Neuronal stem cell (in vitro differentiated cells): ENCODE measurements at regions not wholly inside any gene's neighbourhood (a gene's known extent, or its start where the extent isn't known, plus 50 kb on each side); places are given as distances from the start of the nearest gene placed in this dataset.

Experiments
- DNase-seq: peaks from one replicate; pipeline ENCODE4 v3.0.0-alpha.2; 2013; ENCODE audit warnings: low spot score
- H2AFZ ChIP-seq: one replicate; pipeline ENCODE4 v1.6.1; 2013; ENCODE audit warnings: mild to moderate bottlenecking, low read length, inconsistent platforms
- H2AK5ac ChIP-seq: 2 replicates; pipeline ENCODE4 v1.6.1; 2013; ENCODE audit warnings: low read depth, mild to moderate bottlenecking, inconsistent platforms, low read length, moderate library complexity, mixed read lengths
- H2BK120ac ChIP-seq: 2 replicates; pipeline ENCODE4 v1.6.1; 2013; ENCODE audit warnings: low read depth, mild to moderate bottlenecking, inconsistent platforms, low read length, moderate library complexity, mixed read lengths
- H2BK12ac ChIP-seq: one replicate; pipeline ENCODE4 v1.6.1; 2013; ENCODE audit warnings: low read length, inconsistent platforms
- H2BK15ac ChIP-seq: 2 replicates; pipeline ENCODE4 v1.6.1; 2013; ENCODE audit warnings: mild to moderate bottlenecking, low read length, inconsistent platforms, mixed read lengths
- H2BK5ac ChIP-seq: one replicate; pipeline ENCODE4 v1.6.1; 2013; ENCODE audit warnings: inconsistent platforms, mild to moderate bottlenecking, low read length, moderate library complexity
- H3K14ac ChIP-seq: one replicate; pipeline ENCODE4 v1.6.1; 2013; ENCODE audit warnings: low read length, inconsistent platforms
- H3K18ac ChIP-seq: 2 replicates; pipeline ENCODE4 v1.6.1; 2013; ENCODE audit warnings: low read length, inconsistent platforms
- H3K23ac ChIP-seq: 2 replicates; pipeline ENCODE4 v1.6.1; 2013; ENCODE audit warnings: low read depth, mild to moderate bottlenecking, mixed read lengths, low read length, inconsistent platforms; ENCODE audit not compliant: poor library complexity
- H3K27ac ChIP-seq: replicated peaks from 3 replicates; pipeline ENCODE4 v1.5.1; 2013; ENCODE audit warnings: low read length, inconsistent platforms
- H3K27me3 ChIP-seq, 3 experiments: 2 replicates each; pipeline ENCODE4 v1.6.1; 2013; ENCODE audit warnings: low read length in 3 of 3, mild to moderate bottlenecking in 2 of 3, inconsistent platforms in 1 of 3, low read depth in 1 of 3, mixed read lengths in 1 of 3, moderate library complexity in 1 of 3; ENCODE audit not compliant: control insufficient read depth in 3 of 3, insufficient read depth in 3 of 3
- H3K36me3 ChIP-seq, 2 donors: replicated peaks in 1 of 2; 2 replicates each; pipeline ENCODE4 v1.6.1; 2013; ENCODE audit warnings: low read length in 2 of 2; ENCODE audit not compliant: control insufficient read depth in 2 of 2, insufficient read depth in 2 of 2
- H3K4ac ChIP-seq: 2 replicates; pipeline ENCODE4 v1.6.1; 2013; ENCODE audit warnings: inconsistent platforms, mild to moderate bottlenecking, low read length, moderate library complexity
- H3K4me1 ChIP-seq, 2 donors: 1 replicate in 1 of 2; 2 replicates in 1 of 2; pipeline ENCODE4 v1.6.1; 2013; ENCODE audit warnings: low read length in 2 of 2, low read depth in 1 of 2; ENCODE audit not compliant: control insufficient read depth in 2 of 2, insufficient read depth in 1 of 2
- H3K4me2 ChIP-seq: one replicate; pipeline ENCODE4 v1.6.1; 2013; ENCODE audit warnings: mild to moderate bottlenecking, low read length, inconsistent platforms; ENCODE audit not compliant: insufficient read depth, poor library complexity, severe bottlenecking
- H3K4me3 ChIP-seq, 2 donors: 2 replicates each; pipeline ENCODE4 v1.5.1; 2013; ENCODE audit warnings: low read length in 2 of 2, mild to moderate bottlenecking in 2 of 2, inconsistent platforms in 1 of 2, moderate library complexity in 1 of 2
- H3K79me1 ChIP-seq: one replicate; pipeline ENCODE4 v1.6.1; 2013; ENCODE audit warnings: low read depth, mild to moderate bottlenecking, inconsistent platforms, low read length, moderate library complexity
- H3K9ac ChIP-seq: one replicate; pipeline ENCODE4 v1.6.1; 2013; ENCODE audit warnings: mild to moderate bottlenecking, low read depth, low read length, inconsistent platforms; ENCODE audit not compliant: poor library complexity
- H3K9me3 ChIP-seq, 2 donors: replicated peaks in 1 of 2; 2 replicates each; pipeline versions ENCODE3 to v1.6.1; 2013; ENCODE audit warnings: low read length in 2 of 2, mild to moderate bottlenecking in 2 of 2, inconsistent platforms in 1 of 2, low read depth in 1 of 2, mixed read lengths in 1 of 2, moderate library complexity in 1 of 2; ENCODE audit not compliant: control insufficient read depth in 2 of 2, insufficient read depth in 1 of 2
- H4K8ac ChIP-seq: one replicate; pipeline ENCODE4 v1.6.1; 2013; ENCODE audit warnings: low read depth, mild to moderate bottlenecking, inconsistent platforms, low read length, moderate library complexity
- H4K91ac ChIP-seq: one replicate; pipeline ENCODE4 v1.6.1; 2013; ENCODE audit warnings: low read length, low read depth, mild to moderate bottlenecking, inconsistent platforms; ENCODE audit not compliant: poor library complexity
- WGBS, 2 donors: extraction: QIAGEN DNeasy Blood & Tissue Kit; methylation state at CpG; one replicate each; pipeline ENCODE4 v1.1.7; 2013; ENCODE audit warnings: missing lambda C conversion rate in 2 of 2, mixed read lengths in 1 of 2; ENCODE audit not compliant: insufficient read length in 2 of 2, insufficient replicate concordance in 1 of 2; ENCODE audit errors: extremely low coverage in 2 of 2; 5-methylcytosine and 5-hydroxymethylcytosine counted together

- H3K14ac ChIP-seq = no peak overlapping the region
- no peaks in the 10 kb centered on the region for H3K36me3 ChIP-seq
- H2BK5ac ChIP-seq = no peak overlapping the region
- no peak overlapping the region for H2BK15ac ChIP-seq
- H3K27ac ChIP-seq = no peak overlapping the region
- WGBS, 2 donors = no CpG with 5 or more reads among the region's 8 CpGs
- peaks cover 0 to 3% of the 10 kb centered on the region in 2 donors for H3K4me1 ChIP-seq
- no peak overlapping the region for H3K4me3 ChIP-seq
- peak overlapping the region; percentile 66 for H2BK12ac ChIP-seq
- H3K79me1 ChIP-seq = no peaks in the 10 kb centered on the region
- H3K4me2 ChIP-seq = no peak overlapping the region
- no peak overlapping the region for H4K8ac ChIP-seq
- H2AFZ ChIP-seq = no peak overlapping the region
- H3K23ac ChIP-seq = peak overlapping the region; percentile 9
- H3K9me3 ChIP-seq = peaks cover 0 to 3% of the 10 kb centered on the region in 2 donors
- H2BK120ac ChIP-seq = no peak overlapping the region
- H3K27me3 ChIP-seq = peaks cover 0 to 9% (median 0%) of the 10 kb centered on the region in 3 experiments
- H3K4ac ChIP-seq = no peak overlapping the region
- no peak overlapping the region for H2AK5ac ChIP-seq
- no peak overlapping the region for H3K18ac ChIP-seq
- no peak overlapping the region for H3K9ac ChIP-seq
- no peak overlapping the region for H4K91ac ChIP-seq
- DNase-seq = no peak
Measured at GRCh38 chr2:20118051-20118450, 66.6 kb upstream of the LAPTM4A start.

DNA sequence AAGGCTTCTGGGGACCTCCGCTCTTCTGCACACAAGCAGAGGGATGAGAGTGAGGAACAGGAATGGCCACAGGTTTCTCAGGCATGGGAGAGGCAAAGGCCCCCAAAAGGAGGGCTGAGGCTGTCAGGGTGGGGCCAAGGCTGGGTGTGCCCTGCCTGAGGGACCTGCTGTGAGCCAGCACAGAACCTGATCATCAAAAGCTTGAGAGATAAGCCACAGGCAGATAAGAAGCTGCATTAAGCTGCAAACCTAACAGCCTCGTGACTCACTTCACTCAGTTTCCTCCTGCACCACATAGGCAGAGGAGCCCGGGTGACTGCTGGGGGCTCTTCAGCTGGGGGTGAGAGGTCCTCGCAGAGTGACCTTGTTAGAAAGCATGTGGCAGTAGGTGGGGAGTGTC, 64.5 kb upstream of the LAPTM4A start:
- H3K4me1 ChIP-seq = peaks cover 3 to 5% of the 10 kb centered on the region in 2 donors
- H2AFZ ChIP-seq = no peak overlapping the region
- no peak overlapping the region for H2BK5ac ChIP-seq
- no peak overlapping the region for H3K9ac ChIP-seq
- no peak overlapping the region for H2BK15ac ChIP-seq
- peaks cover 0 to 3% of the 10 kb centered on the region in 2 donors for H3K9me3 ChIP-seq
- H3K4me2 ChIP-seq = no peak overlapping the region
- H4K91ac ChIP-seq = no peak overlapping the region
- H2BK120ac ChIP-seq = no peak overlapping the region
- peak overlapping the region; percentile 11 for H3K18ac ChIP-seq
- H3K23ac ChIP-seq = no peak overlapping the region
- no peak overlapping the region for H3K4me3 ChIP-seq
- no peak overlapping the region for H3K4ac ChIP-seq
- H3K79me1 ChIP-seq = no peaks in the 10 kb centered on the region
- no CpG with 5 or more reads among the region's 4 CpGs for WGBS, 2 donors
- H3K27ac ChIP-seq = no peak overlapping the region
- no peaks in the 10 kb centered on the region for H3K36me3 ChIP-seq
- no peak overlapping the region for H2BK12ac ChIP-seq
- H2AK5ac ChIP-seq = no peak overlapping the region
- no peak for DNase-seq
- H3K27me3 ChIP-seq = peaks cover 0 to 3% (median 0%) of the 10 kb centered on the region in 3 experiments
- no peak overlapping the region for H3K14ac ChIP-seq
- no peak overlapping the region for H4K8ac ChIP-seq

DNA sequence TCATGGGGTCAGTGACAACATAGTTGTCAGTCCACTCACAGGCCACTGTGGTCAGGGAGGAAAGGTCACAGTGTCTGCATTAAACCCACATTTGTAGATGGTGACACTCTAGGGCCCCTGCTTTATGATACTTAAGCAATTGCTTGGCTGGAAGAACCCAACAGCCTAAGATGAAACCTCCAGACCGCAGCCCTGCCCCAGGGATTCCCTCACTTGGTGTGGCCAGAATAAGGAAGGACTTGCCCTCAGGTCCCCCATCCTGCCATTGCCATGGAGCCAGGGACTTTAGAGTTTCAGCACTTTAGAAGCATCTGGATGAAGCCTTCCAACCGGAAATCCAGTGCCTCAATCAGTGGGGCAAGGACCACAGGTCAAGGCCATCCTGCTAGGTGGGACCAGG, 63.9 kb upstream of the LAPTM4A start:
- no peak overlapping the region for H3K14ac ChIP-seq
- H3K4ac ChIP-seq = no peak overlapping the region
- no peaks in the 10 kb centered on the region for H3K79me1 ChIP-seq
- no peak overlapping the region for H3K9ac ChIP-seq
- no peak overlapping the region for H2AFZ ChIP-seq
- no peak overlapping the region for H2BK5ac ChIP-seq
- H3K4me3 ChIP-seq = no peak overlapping the region
- H2BK12ac ChIP-seq = no peak overlapping the region
- H3K4me2 ChIP-seq = no peak overlapping the region
- peaks cover 0 to 3% of the 10 kb centered on the region in 2 donors for H3K9me3 ChIP-seq
- no peak overlapping the region for H4K8ac ChIP-seq
- peaks cover 3 to 5% of the 10 kb centered on the region in 2 donors for H3K4me1 ChIP-seq
- H3K36me3 ChIP-seq = no peaks in the 10 kb centered on the region
- peaks cover 0 to 3% (median 0%) of the 10 kb centered on the region in 3 experiments for H3K27me3 ChIP-seq
- H4K91ac ChIP-seq = no peak overlapping the region
- H2BK120ac ChIP-seq = no peak overlapping the region
- DNase-seq = no peak
- no peak overlapping the region for H3K23ac ChIP-seq
- H3K27ac ChIP-seq = no peak overlapping the region
- H2BK15ac ChIP-seq = no peak overlapping the region
- no CpG with 5 or more reads among the region's 2 CpGs for WGBS, 2 donors
- no peak overlapping the region for H3K18ac ChIP-seq
- H2AK5ac ChIP-seq = no peak overlapping the region

DNA sequence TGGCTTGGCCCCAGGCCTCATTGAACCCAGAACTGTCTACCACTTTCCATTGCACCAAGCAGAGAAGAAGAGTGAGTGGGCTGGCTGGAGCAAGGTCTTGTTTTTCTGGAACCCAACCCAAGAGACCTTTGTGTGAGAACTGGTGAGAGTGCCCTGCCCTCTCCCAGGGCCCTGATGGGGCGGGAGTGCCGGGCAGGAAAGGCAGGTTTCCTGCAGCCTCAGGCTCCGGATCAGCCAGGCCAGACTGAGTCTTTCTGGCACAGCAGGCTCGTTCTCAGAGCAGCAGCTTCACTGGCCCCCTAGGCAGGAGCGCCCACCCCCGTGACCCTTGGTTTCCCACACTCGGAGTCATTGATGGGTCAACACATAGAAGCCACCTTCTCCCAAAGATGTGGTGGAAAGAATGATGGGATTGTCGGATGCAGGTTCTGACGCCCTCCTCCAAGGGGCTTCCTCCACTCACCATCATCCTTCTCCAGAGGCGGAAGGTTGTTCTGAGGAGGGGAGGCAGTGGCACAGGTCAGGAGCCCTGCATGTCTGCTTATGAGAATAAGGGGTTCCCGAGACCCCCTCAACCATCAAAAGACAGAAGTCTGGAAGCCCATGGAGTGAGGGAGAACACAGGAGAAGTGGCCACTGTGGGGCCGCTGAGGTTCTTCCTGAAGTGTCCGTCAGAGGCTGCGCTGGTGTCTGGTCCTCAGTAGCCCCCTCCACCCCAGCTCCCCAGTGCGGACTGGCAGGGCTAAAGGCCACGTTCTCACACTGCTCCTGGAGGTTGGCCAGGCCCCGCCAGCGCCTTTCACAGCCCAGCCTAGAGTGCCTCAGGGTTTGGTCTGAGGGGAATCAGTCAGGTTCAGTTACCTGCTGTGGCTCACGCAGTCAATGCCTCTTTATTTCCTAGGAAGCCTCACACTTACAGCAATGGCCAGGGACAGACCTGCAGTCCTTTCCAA, 62.8 kb upstream of the LAPTM4A start:
- no peak overlapping the region for H4K91ac ChIP-seq
- H3K79me1 ChIP-seq = no peaks in the 10 kb centered on the region
- H3K4me3 ChIP-seq = no peak overlapping the region
- no peak overlapping the region for H3K23ac ChIP-seq
- no peak for DNase-seq
- H3K36me3 ChIP-seq = no peaks in the 10 kb centered on the region
- peaks cover 0 to 3% (median 0%) of the 10 kb centered on the region in 3 experiments for H3K27me3 ChIP-seq
- H3K9me3 ChIP-seq = peaks cover 0 to 3% of the 10 kb centered on the region in 2 donors
- H2AK5ac ChIP-seq = peak overlapping the region; percentile 58
- H2BK15ac ChIP-seq = no peak overlapping the region
- H4K8ac ChIP-seq = no peak overlapping the region
- no peak overlapping the region for H3K4me2 ChIP-seq
- WGBS, 2 donors = no CpG with 5 or more reads among the region's 19 CpGs
- peaks cover 3 to 5% of the 10 kb centered on the region in 2 donors for H3K4me1 ChIP-seq
- H2BK120ac ChIP-seq = no peak overlapping the region
- peak overlapping the region; percentile 10 for H3K14ac ChIP-seq
- no peak overlapping the region for H2BK12ac ChIP-seq
- no peak overlapping the region for H3K27ac ChIP-seq
- H2AFZ ChIP-seq = no peak overlapping the region
- H3K9ac ChIP-seq = no peak overlapping the region
- no peak overlapping the region for H2BK5ac ChIP-seq
- no peak overlapping the region for H3K4ac ChIP-seq
- peak overlapping the region; percentile 32 for H3K18ac ChIP-seq
